Stimulated activated memory B cell treated with anti-CD40 and anti-IgM and Interleukin-4, amounts not matched to agents 10 μg/mL and 1 μg/mL and 100 μg/mL, for 72 hours (primary cell): ENCODE measurements at regions not wholly inside any gene's neighbourhood (a gene's known extent, or its start where the extent isn't known, plus 50 kb on each side); places are given as distances from the start of the nearest gene placed in this dataset.
A peak's percentile ranks its signal among the peaks of the same experiment; 100 is the strongest.
"Not testable (repeated sequence)": the region's sequence is repeated elsewhere in the genome, so short reads cannot be mapped to it uniquely, and the experiment has no call there.

ENCODE experiments used
- ATAC-seq: fragments of 150-1000 bp; cut with Tn5 transposase; 2 replicates; pipeline ENCODE4 v1.10.0; 2021
- H3K27ac Mint-ChIP-seq: one replicate; pipeline ENCODE4 v1.8.0; 2022; ENCODE audit warnings: mild to moderate bottlenecking, mixed read lengths
- H3K27me3 Mint-ChIP-seq: one replicate; pipeline ENCODE4 v1.8.0; 2022; ENCODE audit warnings: mixed read lengths
- H3K36me3 Mint-ChIP-seq: one replicate; pipeline ENCODE4 v1.8.0; 2022; ENCODE audit warnings: mixed read lengths
- H3K4me1 Mint-ChIP-seq: one replicate; pipeline ENCODE4 v1.8.0; 2022; ENCODE audit warnings: mixed read lengths
- H3K4me3 Mint-ChIP-seq: one replicate; pipeline ENCODE4 v1.8.0; 2022; ENCODE audit warnings: mild to moderate bottlenecking, moderate library complexity, mixed read lengths
- H3K9me3 Mint-ChIP-seq: one replicate; pipeline ENCODE4 v1.8.0; 2022; ENCODE audit warnings: mixed read lengths

GRCh38 chr4:57199267-57199666 lies 89.1 kb upstream of the IGFBP7 start:
- Mint-ChIP-seq H3K9me3 (peaks cover under 1% of the 10 kb centered on the region), H3K4me1 (no peaks in the 10 kb centered on the region), H3K4me3 (no peak overlapping the region), H3K36me3 (no peaks in the 10 kb centered on the region), H3K27ac (no peak overlapping the region), H3K27me3 (peaks cover 6% of the 10 kb centered on the region)
- no peak for ATAC-seq

- peaks cover 20% of the 10 kb centered on the region for H3K27me3 Mint-ChIP-seq
- no peak for ATAC-seq
- no peaks in the 10 kb centered on the region for H3K36me3 Mint-ChIP-seq
- no peak overlapping the region for H3K27ac Mint-ChIP-seq
- H3K9me3 Mint-ChIP-seq = peaks cover 3% of the 10 kb centered on the region
- no peak overlapping the region for H3K4me3 Mint-ChIP-seq
- no peaks in the 10 kb centered on the region for H3K4me1 Mint-ChIP-seq
These were observed 85.4 kb upstream of the IGFBP7 start for GRCh38 chr4:57195622-57196021.

GRCh38 chr4:57194068-57194611 lies 84.0 kb upstream of the IGFBP7 start:
- Mint-ChIP-seq H3K27me3 (peaks cover 20% of the 10 kb centered on the region), H3K36me3 (no peaks in the 10 kb centered on the region), H3K27ac (no peak overlapping the region), H3K4me3 (no peak overlapping the region), H3K4me1 (no peaks in the 10 kb centered on the region), H3K9me3 (peaks cover 3% of the 10 kb centered on the region)
- ATAC-seq = no peak

GRCh38 chr4:57193209-57193810 lies 83.1 kb upstream of the IGFBP7 start:
- Mint-ChIP-seq H3K4me1 (no peaks in the 10 kb centered on the region), H3K27ac (no peak overlapping the region), H3K4me3 (no peak overlapping the region), H3K36me3 (no peaks in the 10 kb centered on the region), H3K27me3 (peaks cover 20% of the 10 kb centered on the region), H3K9me3 (peaks cover 3% of the 10 kb centered on the region)
- ATAC-seq = no peak

- Mint-ChIP-seq H3K36me3 (no peaks in the 10 kb centered on the region), H3K27ac (no peak overlapping the region), H3K9me3 (peaks cover 3% of the 10 kb centered on the region), H3K27me3 (peaks cover 20% of the 10 kb centered on the region), H3K4me1 (no peaks in the 10 kb centered on the region), H3K4me3 (no peak overlapping the region)
- ATAC-seq = no peak
These were observed 81.4 kb upstream of the IGFBP7 start for GRCh38 chr4:57191523-57192034.

- no peak overlapping the region for H3K27ac Mint-ChIP-seq
- no peaks in the 10 kb centered on the region for H3K4me1 Mint-ChIP-seq
- ATAC-seq = no peak
- peaks cover 3% of the 10 kb centered on the region for H3K9me3 Mint-ChIP-seq
- no peaks in the 10 kb centered on the region for H3K36me3 Mint-ChIP-seq
- H3K27me3 Mint-ChIP-seq = peaks cover 20% of the 10 kb centered on the region
- no peak overlapping the region for H3K4me3 Mint-ChIP-seq
These were observed 80.7 kb upstream of the IGFBP7 start for GRCh38 chr4:57190601-57191481.

- Mint-ChIP-seq H3K36me3 (no peaks in the 10 kb centered on the region), H3K4me1 (no peaks in the 10 kb centered on the region), H3K27ac (no peak overlapping the region), H3K27me3 (no peaks in the 10 kb centered on the region), H3K9me3 (no peaks in the 10 kb centered on the region), H3K4me3 (no peak overlapping the region)
- ATAC-seq = no peak
These were observed 77.1 kb upstream of the IGFBP7 start for GRCh38 chr4:57187246-57187645.

GRCh38 chr4:57184378-57185029 lies 74.3 kb upstream of the IGFBP7 start:
- Mint-ChIP-seq H3K4me1 (no peaks in the 10 kb centered on the region), H3K27me3 (no peaks in the 10 kb centered on the region), H3K4me3 (no peak overlapping the region), H3K9me3 (peaks cover 3% of the 10 kb centered on the region), H3K36me3 (no peaks in the 10 kb centered on the region), H3K27ac (no peak overlapping the region)
- no peak for ATAC-seq

GRCh38 chr4:57182132-57182874 lies 72.1 kb upstream of the IGFBP7 start:
- ATAC-seq = no peak
- no peaks in the 10 kb centered on the region for H3K4me1 Mint-ChIP-seq
- H3K4me3 Mint-ChIP-seq = no peak overlapping the region
- H3K27ac Mint-ChIP-seq = no peak overlapping the region
- H3K36me3 Mint-ChIP-seq = no peaks in the 10 kb centered on the region
- H3K27me3 Mint-ChIP-seq = no peaks in the 10 kb centered on the region
- peaks cover 3% of the 10 kb centered on the region for H3K9me3 Mint-ChIP-seq

GRCh38 chr4:57173136-57173535 lies 63.0 kb upstream of the IGFBP7 start:
- not testable (repeated sequence) for H3K27ac Mint-ChIP-seq, H3K36me3 Mint-ChIP-seq, ATAC-seq, H3K4me3 Mint-ChIP-seq, H3K9me3 Mint-ChIP-seq, H3K4me1 Mint-ChIP-seq, H3K27me3 Mint-ChIP-seq

- Mint-ChIP-seq H3K27ac (no peak overlapping the region), H3K9me3 (no peaks in the 10 kb centered on the region), H3K4me1 (no peaks in the 10 kb centered on the region), H3K27me3 (peaks cover 4% of the 10 kb centered on the region), H3K36me3 (no peaks in the 10 kb centered on the region), H3K4me3 (no peak overlapping the region)
- no peak for ATAC-seq
These were observed 61.9 kb upstream of the IGFBP7 start for GRCh38 chr4:57172065-57172464.

- ATAC-seq = no peak
- Mint-ChIP-seq H3K27ac (no peak overlapping the region), H3K4me3 (no peak overlapping the region), H3K9me3 (no peaks in the 10 kb centered on the region), H3K4me1 (peaks cover 6% of the 10 kb centered on the region), H3K27me3 (peaks cover 29% of the 10 kb centered on the region), H3K36me3 (no peaks in the 10 kb centered on the region)
These were observed 58.8 kb upstream of the IGFBP7 start for GRCh38 chr4:57168982-57169381.

- peak; percentile 88 for ATAC-seq
- Mint-ChIP-seq H3K27me3 (peaks cover 39% of the 10 kb centered on the region), H3K36me3 (no peaks in the 10 kb centered on the region), H3K4me3 (peak overlapping the region; percentile 84), H3K9me3 (no peaks in the 10 kb centered on the region), H3K4me1 (peaks cover 13% of the 10 kb centered on the region), H3K27ac (no peak overlapping the region)
These were observed 53.6 kb upstream of the IGFBP7 start for GRCh38 chr4:57163530-57164459.

GRCh38 chr4:57162499-57163019 lies 52.4 kb upstream of the IGFBP7 start:
- no peak for ATAC-seq
- H3K4me1 Mint-ChIP-seq = peaks cover 13% of the 10 kb centered on the region
- no peaks in the 10 kb centered on the region for H3K9me3 Mint-ChIP-seq
- H3K27ac Mint-ChIP-seq = no peak overlapping the region
- H3K27me3 Mint-ChIP-seq = peaks cover 44% of the 10 kb centered on the region
- no peaks in the 10 kb centered on the region for H3K36me3 Mint-ChIP-seq
- no peak overlapping the region for H3K4me3 Mint-ChIP-seq
